ENCODE measurements at regions not wholly inside any gene's neighbourhood (a gene's known extent, or its start where the extent isn't known, plus 50 kb on each side); places are given as distances from the start of the nearest gene placed in this dataset.

GRCh38 chr3:34856081-34856947 is 783.0 kb upstream of the ARPP21 start:
- no peak overlapping the region for H4K8ac ChIP-seq (ENCODE audit: low read length)
- no peak overlapping the region for H3K4me3 ChIP-seq (ENCODE audit: insufficient read depth in 1 of 2, low read depth in 1 of 2, low read length in 2 of 2)
- H2BK12ac ChIP-seq (ENCODE audit: low read length in 2 of 2) = no peak overlapping the region
- DNase-seq = peak; percentile 2
- no peaks in the 10 kb centered on the region for H3K36me3 ChIP-seq (ENCODE audit: control insufficient read depth in 1 of 2, insufficient read depth in 2 of 2, low read depth in 1 of 2, low read length in 2 of 2)
- H2BK120ac ChIP-seq (ENCODE audit: low read depth, low read length) = no peak overlapping the region
- H3K4me1 ChIP-seq (ENCODE audit: control insufficient read depth, insufficient read depth, low read depth, low read length) = no peaks in the 10 kb centered on the region
- H2AFZ ChIP-seq (ENCODE audit: low read depth, low read length) = no peak overlapping the region
- no peak overlapping the region for H2BK15ac ChIP-seq (ENCODE audit: low read depth, poor library complexity, severe bottlenecking)
- H3K4ac ChIP-seq (ENCODE audit: low read depth in 1 of 2, low read length in 2 of 2) = no peak overlapping the region
- no peak overlapping the region for H3K23ac ChIP-seq (ENCODE audit: low read length in 2 of 2)
- no peak overlapping the region for H3K4me2 ChIP-seq (ENCODE audit: low read length, poor library complexity, severe bottlenecking)
- no peaks in the 10 kb centered on the region for H3K27me3 ChIP-seq (ENCODE audit: control insufficient read depth in 1 of 2, insufficient read depth in 1 of 2, low read length in 2 of 2)
- no peak overlapping the region for H3K18ac ChIP-seq (ENCODE audit: low read depth in 1 of 2, low read length in 2 of 2)
- no peak overlapping the region for H3K14ac ChIP-seq (ENCODE audit: low read length in 2 of 2)
- H3K79me1 ChIP-seq (replicated peaks; ENCODE audit: low read length, poor library complexity, severe bottlenecking) = no peaks in the 10 kb centered on the region
- H3K9ac ChIP-seq (ENCODE audit: low read length) = no peak overlapping the region
- H3K27ac ChIP-seq (ENCODE audit: low read length, poor library complexity, severe bottlenecking) = no peak overlapping the region
- 14% methylated on average over 6 of the region's 7 CpGs for WGBS
- H4K91ac ChIP-seq (ENCODE audit: low read length) = no peak overlapping the region
- H2BK5ac ChIP-seq (ENCODE audit: low read depth, low read length, poor library complexity, severe bottlenecking) = no peak overlapping the region
- H2AK5ac ChIP-seq (ENCODE audit: low read length, severe bottlenecking) = no peak overlapping the region
- no peaks in the 10 kb centered on the region for H3K9me3 ChIP-seq (ENCODE audit: control insufficient read depth, low read length)

- H3K14ac ChIP-seq (ENCODE audit: low read length in 2 of 2) = no peak overlapping the region
- no peaks in the 10 kb centered on the region for H3K36me3 ChIP-seq (ENCODE audit: control insufficient read depth in 1 of 2, insufficient read depth in 2 of 2, low read depth in 1 of 2, low read length in 2 of 2)
- no peak overlapping the region for H3K4me2 ChIP-seq (ENCODE audit: low read length, poor library complexity, severe bottlenecking)
- no peak overlapping the region for H2BK15ac ChIP-seq (ENCODE audit: low read depth, poor library complexity, severe bottlenecking)
- no peak overlapping the region for H2AK5ac ChIP-seq (ENCODE audit: low read length, severe bottlenecking)
- no peaks in the 10 kb centered on the region for H3K79me1 ChIP-seq (replicated peaks; ENCODE audit: low read length, poor library complexity, severe bottlenecking)
- no peak overlapping the region for H4K91ac ChIP-seq (ENCODE audit: low read length)
- DNase-seq = no peak
- H3K4ac ChIP-seq (ENCODE audit: low read depth in 1 of 2, low read length in 2 of 2) = no peak overlapping the region
- no peak overlapping the region for H3K4me3 ChIP-seq (ENCODE audit: insufficient read depth in 1 of 2, low read depth in 1 of 2, low read length in 2 of 2)
- no peak overlapping the region for H2BK120ac ChIP-seq (ENCODE audit: low read depth, low read length)
- no peak overlapping the region for H4K8ac ChIP-seq (ENCODE audit: low read length)
- H3K9ac ChIP-seq (ENCODE audit: low read length) = no peak overlapping the region
- WGBS = 73% methylated on average over 2 of the region's 3 CpGs
- no peak overlapping the region for H3K18ac ChIP-seq (ENCODE audit: low read depth in 1 of 2, low read length in 2 of 2)
- no peak overlapping the region for H2BK12ac ChIP-seq (ENCODE audit: low read length in 2 of 2)
- no peak overlapping the region for H3K23ac ChIP-seq (ENCODE audit: low read length in 2 of 2)
- H3K27ac ChIP-seq (ENCODE audit: low read length, poor library complexity, severe bottlenecking) = peak overlapping the region; percentile 12
- no peak overlapping the region for H2AFZ ChIP-seq (ENCODE audit: low read depth, low read length)
- H3K27me3 ChIP-seq (ENCODE audit: control insufficient read depth in 1 of 2, insufficient read depth in 1 of 2, low read length in 2 of 2) = no peaks in the 10 kb centered on the region
- H3K4me1 ChIP-seq (ENCODE audit: control insufficient read depth, insufficient read depth, low read depth, low read length) = no peaks in the 10 kb centered on the region
- no peak overlapping the region for H2BK5ac ChIP-seq (ENCODE audit: low read depth, low read length, poor library complexity, severe bottlenecking)
- H3K9me3 ChIP-seq (ENCODE audit: control insufficient read depth, low read length) = no peaks in the 10 kb centered on the region
Observed at GRCh38 chr3:34858067-34858660, 781.2 kb upstream of the ARPP21 start.

- Histone ChIP-seq H3K9me3 (ENCODE audit: control insufficient read depth, low read length) (no peaks in the 10 kb centered on the region), H2BK120ac (ENCODE audit: low read depth, low read length) (no peak overlapping the region), H3K4me3 (ENCODE audit: insufficient read depth in 1 of 2, low read depth in 1 of 2, low read length in 2 of 2) (no peak overlapping the region), H3K23ac (ENCODE audit: low read length in 2 of 2) (no peak overlapping the region), H3K4me2 (ENCODE audit: low read length, poor library complexity, severe bottlenecking) (no peak overlapping the region), H3K36me3 (ENCODE audit: control insufficient read depth in 1 of 2, insufficient read depth in 2 of 2, low read depth in 1 of 2, low read length in 2 of 2) (no peaks in the 10 kb centered on the region), H2AFZ (ENCODE audit: low read depth, low read length) (no peak overlapping the region), H2BK15ac (ENCODE audit: low read depth, poor library complexity, severe bottlenecking) (no peak overlapping the region), H3K79me1 (replicated peaks; ENCODE audit: low read length, poor library complexity, severe bottlenecking) (no peaks in the 10 kb centered on the region), H2BK12ac (ENCODE audit: low read length in 2 of 2) (no peak overlapping the region), H4K8ac (ENCODE audit: low read length) (no peak overlapping the region), H2BK5ac (ENCODE audit: low read depth, low read length, poor library complexity, severe bottlenecking) (no peak overlapping the region), H3K9ac (ENCODE audit: low read length) (no peak overlapping the region), H3K4ac (ENCODE audit: low read depth in 1 of 2, low read length in 2 of 2) (no peak overlapping the region), H3K27ac (ENCODE audit: low read length, poor library complexity, severe bottlenecking) (no peak overlapping the region), H3K18ac (ENCODE audit: low read depth in 1 of 2, low read length in 2 of 2) (no peak overlapping the region), H3K14ac (ENCODE audit: low read length in 2 of 2) (no peak overlapping the region), H3K4me1 (ENCODE audit: control insufficient read depth, insufficient read depth, low read depth, low read length) (no peaks in the 10 kb centered on the region), H4K91ac (ENCODE audit: low read length) (no peak overlapping the region), H2AK5ac (ENCODE audit: low read length, severe bottlenecking) (no peak overlapping the region), H3K27me3 (ENCODE audit: control insufficient read depth in 1 of 2, insufficient read depth in 1 of 2, low read length in 2 of 2) (no peaks in the 10 kb centered on the region)
- no CpG with 5 or more reads among the region's 1 CpG for WGBS
- DNase-seq = no peak
Observed at GRCh38 chr3:34859746-34860145, 779.6 kb upstream of the ARPP21 start.

- no peaks in the 10 kb centered on the region for H3K79me1 ChIP-seq (replicated peaks; ENCODE audit: low read length, poor library complexity, severe bottlenecking)
- H2AK5ac ChIP-seq (ENCODE audit: low read length, severe bottlenecking) = peak overlapping the region; percentile 69
- no peaks in the 10 kb centered on the region for H3K27me3 ChIP-seq (ENCODE audit: control insufficient read depth in 1 of 2, insufficient read depth in 1 of 2, low read length in 2 of 2)
- no peak overlapping the region for H3K27ac ChIP-seq (ENCODE audit: low read length, poor library complexity, severe bottlenecking)
- H2AFZ ChIP-seq (ENCODE audit: low read depth, low read length) = no peak overlapping the region
- no peak overlapping the region for H4K8ac ChIP-seq (ENCODE audit: low read length)
- H3K4me2 ChIP-seq (ENCODE audit: low read length, poor library complexity, severe bottlenecking) = no peak overlapping the region
- H2BK120ac ChIP-seq (ENCODE audit: low read depth, low read length) = no peak overlapping the region
- H3K9ac ChIP-seq (ENCODE audit: low read length) = no peak overlapping the region
- H2BK12ac ChIP-seq (ENCODE audit: low read length in 2 of 2) = no peak overlapping the region
- no peak overlapping the region for H4K91ac ChIP-seq (ENCODE audit: low read length)
- no peaks in the 10 kb centered on the region for H3K36me3 ChIP-seq (ENCODE audit: control insufficient read depth in 1 of 2, insufficient read depth in 2 of 2, low read depth in 1 of 2, low read length in 2 of 2)
- H3K18ac ChIP-seq (ENCODE audit: low read depth in 1 of 2, low read length in 2 of 2) = no peak overlapping the region
- H3K14ac ChIP-seq (ENCODE audit: low read length in 2 of 2) = no peak overlapping the region
- H2BK5ac ChIP-seq (ENCODE audit: low read depth, low read length, poor library complexity, severe bottlenecking) = no peak overlapping the region
- H3K9me3 ChIP-seq (ENCODE audit: control insufficient read depth, low read length) = no peaks in the 10 kb centered on the region
- no peak overlapping the region for H2BK15ac ChIP-seq (ENCODE audit: low read depth, poor library complexity, severe bottlenecking)
- H3K4ac ChIP-seq (ENCODE audit: low read depth in 1 of 2, low read length in 2 of 2) = no peak overlapping the region
- H3K23ac ChIP-seq (ENCODE audit: low read length in 2 of 2) = no peak overlapping the region
- no peak for DNase-seq
- no peak overlapping the region for H3K4me3 ChIP-seq (ENCODE audit: insufficient read depth in 1 of 2, low read depth in 1 of 2, low read length in 2 of 2)
- WGBS = 68% methylated on average over 4 of the region's 4 CpGs
- no peaks in the 10 kb centered on the region for H3K4me1 ChIP-seq (ENCODE audit: control insufficient read depth, insufficient read depth, low read depth, low read length)
Observed at GRCh38 chr3:34862456-34862855, 776.9 kb upstream of the ARPP21 start.

All from mesenchymal stem cell (in vitro differentiated cells and primary cell).